IMR-90 (cell line): ENCODE measurements at regions not wholly inside any gene's neighbourhood (a gene's known extent, or its start where the extent isn't known, plus 50 kb on each side); places are given as distances from the start of the nearest gene placed in this dataset.

Experiments used
- ATAC-seq: fragments of 200-7000 bp; cut with Tn5 transposase; 2 replicates; pipeline ENCODE4 v1.9.1; 2020; ENCODE audit warnings: low read depth, mild to moderate bottlenecking, moderate library complexity
- BruUV-seq: library from RNA; stranded (reverse); fragments of 400-500 nt; replicated peaks from 2 replicates; lab custom pipeline; 2021; lab: Mats Ljungman, UMichigan
- CTCF ChIA-PET: fragments of 300-600 bp; formaldehyde crosslinking; extraction: SDS; loops from one replicate; lab custom pipeline; 2021; ENCODE audit warnings: antibody characterized with exemption; lab: Yijun Ruan, JAX
- POLR2A ChIA-PET: fragments of 300-600 bp; sonication (Branson Sonifier 250); formaldehyde crosslinking; loops from one replicate; lab custom pipeline; 2022; ENCODE audit warnings: antibody characterized with exemption; ENCODE audit not compliant: unreplicated experiment; lab: Charles Lee
- DNase-seq: peaks from one replicate; pipeline ENCODE4 v3.0.0; 2013
- H2AFZ ChIP-seq: replicated peaks from 2 replicates; pipeline ENCODE3; 2013; ENCODE audit warnings: low read length, mild to moderate bottlenecking; ENCODE audit not compliant: poor library complexity
- H2AK5ac ChIP-seq: 2 replicates; pipeline ENCODE4 v1.6.1; 2013; ENCODE audit warnings: low read depth, low read length, inconsistent platforms
- H2AK9ac ChIP-seq: replicated peaks from 2 replicates; pipeline ENCODE3; 2013; ENCODE audit warnings: mild to moderate bottlenecking, low read depth, low read length, moderate library complexity; ENCODE audit not compliant: poor library complexity
- H2BK120ac ChIP-seq: 2 replicates; pipeline ENCODE4 v1.6.1; 2013; ENCODE audit warnings: low read depth, low read length, inconsistent platforms
- H2BK15ac ChIP-seq: 3 replicates; pipeline ENCODE4 v1.6.1; 2013; ENCODE audit warnings: low read depth, low read length, inconsistent platforms
- H2BK20ac ChIP-seq: 2 replicates; pipeline ENCODE4 v1.6.1; 2013; ENCODE audit warnings: low read depth, mild to moderate bottlenecking, inconsistent platforms, low read length, moderate library complexity
- H2BK5ac ChIP-seq: 2 replicates; pipeline ENCODE4 v1.6.1; 2013; ENCODE audit warnings: mild to moderate bottlenecking, low read depth, low read length, inconsistent platforms; ENCODE audit not compliant: poor library complexity, severe bottlenecking
- H3K14ac ChIP-seq: replicated peaks from 2 replicates; pipeline ENCODE4 v1.6.1; 2013; ENCODE audit warnings: low read depth, low read length, inconsistent platforms
- H3K18ac ChIP-seq: 2 replicates; pipeline ENCODE4 v1.6.1; 2013; ENCODE audit warnings: low read depth, low read length, control low read depth
- H3K23ac ChIP-seq: 2 replicates; pipeline ENCODE4 v1.6.1; 2013; ENCODE audit warnings: low read depth, low read length, inconsistent platforms
- H3K27ac ChIP-seq: 2 replicates; pipeline ENCODE4 v1.5.1; 2013; ENCODE audit warnings: mild to moderate bottlenecking, control low read depth, low read length; ENCODE audit not compliant: insufficient read depth
- H3K27me3 ChIP-seq: 2 replicates; pipeline ENCODE4 v1.6.1; 2013; ENCODE audit warnings: low read length; ENCODE audit not compliant: control insufficient read depth, insufficient read depth
- H3K36me3 ChIP-seq: 2 replicates; pipeline ENCODE4 v1.6.1; 2013; ENCODE audit warnings: low read length, mixed read lengths; ENCODE audit not compliant: control insufficient read depth, insufficient read depth
- H3K4ac ChIP-seq: 2 replicates; pipeline ENCODE4 v1.6.1; 2013; ENCODE audit warnings: low read depth, low read length, inconsistent platforms
- H3K4me1 ChIP-seq: 2 replicates; pipeline ENCODE4 v1.6.1; 2013; ENCODE audit warnings: low read length, mixed read lengths; ENCODE audit not compliant: control insufficient read depth, insufficient read depth
- H3K4me2 ChIP-seq: 2 replicates; pipeline ENCODE4 v1.6.1; 2013; ENCODE audit warnings: low read depth, mild to moderate bottlenecking, control low read depth, low read length, moderate library complexity
- H3K4me3 ChIP-seq: 2 replicates; pipeline ENCODE4 v1.5.1; 2013; ENCODE audit warnings: low read depth, mild to moderate bottlenecking, control low read depth, low read length, moderate library complexity; ENCODE audit not compliant: insufficient read depth
- H3K56ac ChIP-seq: 2 replicates; pipeline ENCODE4 v1.6.1; 2013; ENCODE audit warnings: low read length, inconsistent platforms; ENCODE audit not compliant: insufficient read depth; ENCODE audit errors: extremely low read depth
- H3K79me1 ChIP-seq, 2 experiments: 2 replicates each; pipeline ENCODE4 v1.6.1; 2013; ENCODE audit warnings: low read length in 2 of 2, inconsistent platforms in 1 of 2, low read depth in 1 of 2
- H3K9ac ChIP-seq: 2 replicates; pipeline ENCODE4 v1.6.1; 2013; ENCODE audit warnings: low read depth, low read length, control low read depth
- H3K9me1 ChIP-seq: 2 replicates; pipeline ENCODE4 v1.6.1; 2013; ENCODE audit warnings: low read length, inconsistent platforms; ENCODE audit not compliant: insufficient read depth
- H3K9me3 ChIP-seq: 2 replicates; pipeline ENCODE4 v1.6.1; 2013; ENCODE audit warnings: low read length; ENCODE audit not compliant: control insufficient read depth, insufficient read depth
- H4K20me1 ChIP-seq: 2 replicates; pipeline ENCODE4 v1.6.1; 2013; ENCODE audit warnings: low read length, inconsistent platforms; ENCODE audit not compliant: insufficient read depth
- H4K5ac ChIP-seq: 2 replicates; pipeline ENCODE4 v1.6.1; 2013; ENCODE audit warnings: mild to moderate bottlenecking, low read depth, low read length, control low read depth
- H4K8ac ChIP-seq, 2 experiments: 2 replicates each; pipeline ENCODE4 v1.6.1; 2013; ENCODE audit warnings: low read depth in 2 of 2, low read length in 2 of 2, control low read depth in 1 of 2, inconsistent platforms in 1 of 2
- H4K91ac ChIP-seq: 2 replicates; pipeline ENCODE4 v1.6.1; 2013; ENCODE audit warnings: low read depth, low read length, inconsistent platforms; ENCODE audit not compliant: insufficient read depth
- CEBPB ChIP-seq: IDR thresholded peaks from 2 replicates; pipeline ENCODE4 v1.6.1; 2012; ENCODE audit warnings: low read depth, low read length, improper control_type of control experiment
- NFE2L2 ChIP-seq: fragments of 150-350 bp; IDR thresholded peaks from 2 replicates; pipeline ENCODE4 v1.6.1; 2016; ENCODE audit warnings: low read depth, mild to moderate bottlenecking, low read length
- SMC3 ChIP-seq: fragments of 150-350 bp; IDR thresholded peaks from 2 replicates; pipeline ENCODE4 v1.6.1; 2016; ENCODE audit warnings: low read depth, mild to moderate bottlenecking, antibody characterized with exemption, low read length, moderate library complexity
- WGBS, 2 experiments: methylation state at CpG; one replicate each; pipeline versions ENCODE4 v1.1.5 to v1.1.7; 2013; ENCODE audit warnings: missing lambda C conversion rate in 2 of 2; ENCODE audit not compliant: insufficient read length in 1 of 2; ENCODE audit errors: extremely low coverage in 2 of 2; 5-methylcytosine and 5-hydroxymethylcytosine counted together
- dilution Hi-C: fragments of 300-500 bp; cut with HindIII; formaldehyde crosslinking; loops from one replicate; pipeline ENCODE4 v1.14.3; 2018; ENCODE audit warnings: low sequenced_read_pairs; ENCODE audit not compliant: unreplicated experiment
- in situ Hi-C: fragments of 300-500 bp; cut with MboI; formaldehyde crosslinking; loops from 3 replicates; pipeline ENCODE4 v1.14.3; 2019; ENCODE audit warnings: low sequenced_read_pairs, inconsistent platforms, mixed read lengths
- intact Hi-C: fragments of 100-400 bp; cut with micrococcal nuclease; formaldehyde crosslinking; loops from 2 replicates; pipeline ENCODE4 v1.10.0; 2022
- TF ChIP-seq, protein P1 (sequence below): fragments of 150-350 bp; IDR thresholded peaks from 2 replicates; pipeline ENCODE4 v1.6.1; 2016; ENCODE audit warnings: low read depth, mild to moderate bottlenecking, low read length, moderate library complexity, borderline replicate concordance

- TF ChIP-seq SMC3 (no peak), CEBPB (no peak), NFE2L2 (no peak)
- TF ChIP-seq, protein P1, sequence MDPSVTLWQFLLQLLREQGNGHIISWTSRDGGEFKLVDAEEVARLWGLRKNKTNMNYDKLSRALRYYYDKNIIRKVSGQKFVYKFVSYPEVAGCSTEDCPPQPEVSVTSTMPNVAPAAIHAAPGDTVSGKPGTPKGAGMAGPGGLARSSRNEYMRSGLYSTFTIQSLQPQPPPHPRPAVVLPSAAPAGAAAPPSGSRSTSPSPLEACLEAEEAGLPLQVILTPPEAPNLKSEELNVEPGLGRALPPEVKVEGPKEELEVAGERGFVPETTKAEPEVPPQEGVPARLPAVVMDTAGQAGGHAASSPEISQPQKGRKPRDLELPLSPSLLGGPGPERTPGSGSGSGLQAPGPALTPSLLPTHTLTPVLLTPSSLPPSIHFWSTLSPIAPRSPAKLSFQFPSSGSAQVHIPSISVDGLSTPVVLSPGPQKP: no peak
- Histone ChIP-seq H2BK15ac (no peak overlapping the region), H2BK20ac (no peak overlapping the region), H3K9me1 (no peaks in the 10 kb centered on the region), H2BK5ac (no peak overlapping the region), H3K4ac (no peak overlapping the region), H3K79me1 (no peaks in the 10 kb centered on the region), H4K91ac (no peak overlapping the region), H3K27ac (no peak overlapping the region), H3K56ac (no peak overlapping the region), H2AK9ac (no peak overlapping the region), H4K5ac (no peak overlapping the region), H4K20me1 (no peaks in the 10 kb centered on the region), H2AK5ac (no peak overlapping the region), H4K8ac (no peak overlapping the region), H3K4me1 (no peaks in the 10 kb centered on the region), H3K18ac (no peak overlapping the region), H3K4me2 (no peak overlapping the region), H3K27me3 (no peaks in the 10 kb centered on the region), H3K23ac (no peak overlapping the region), H2AFZ (no peak overlapping the region), H2BK120ac (no peak overlapping the region), H3K9me3 (peaks cover 4% of the 10 kb centered on the region), H3K14ac (no peak overlapping the region), H3K4me3 (no peak overlapping the region), H3K36me3 (no peaks in the 10 kb centered on the region), H3K9ac (no peak overlapping the region)
- dilution Hi-C loops (no loop called here), intact Hi-C loops (no loop called here), in situ Hi-C loops (no loop called here)
- BruUV-seq: no TSS peak
- POLR2A ChIA-PET: no interaction called here
- CTCF ChIA-PET: no interaction called here
- ATAC-seq: no peak
- no CpG with 5 or more reads among the region's 8 CpGs for WGBS, 2 experiments
- DNase-seq: no peak
Observed at GRCh38 chr14:105982664-105983063, 456.3 kb downstream of the TMEM121 start.
